Activated naive CD8-positive, alpha-beta T cell treated with anti-CD3 and anti-CD28 coated beads, Interleukin-2, amount 10 ng/mL, durations not matched to agents 7 days and 5 days (primary cell): ENCODE measurements at regions not wholly inside any gene's neighbourhood (a gene's known extent, or its start where the extent isn't known, plus 50 kb on each side); places are given as distances from the start of the nearest gene placed in this dataset.

Source experiments
- ATAC-seq: fragments of 150-1000 bp; cut with Tn5 transposase; one replicate; pipeline ENCODE4 v1.10.0; 2021; ENCODE audit warnings: low read depth, moderate library complexity
- POLR2A ChIA-PET: fragments of 350-600 bp; sonication (Branson Sonifier 250); formaldehyde crosslinking; loops from one replicate; lab custom pipeline; 2021; ENCODE audit warnings: antibody characterized with exemption; lab: Charles Lee
- DNase-seq: peaks from one replicate; pipeline ENCODE4 v3.0.0; 2021
- H3K27ac Mint-ChIP-seq: one replicate; pipeline ENCODE4 v1.8.0; 2022; ENCODE audit warnings: mild to moderate bottlenecking, mixed read lengths
- H3K27me3 Mint-ChIP-seq: one replicate; pipeline ENCODE4 v1.8.0; 2022; ENCODE audit warnings: mild to moderate bottlenecking, moderate library complexity, mixed read lengths
- H3K36me3 Mint-ChIP-seq: one replicate; pipeline ENCODE4 v1.8.0; 2021; ENCODE audit warnings: mild to moderate bottlenecking, mixed read lengths
- H3K4me1 Mint-ChIP-seq: one replicate; pipeline ENCODE4 v1.8.0; 2021; ENCODE audit warnings: mixed read lengths
- H3K4me3 Mint-ChIP-seq: one replicate; pipeline ENCODE4 v1.8.0; 2022; ENCODE audit warnings: mild to moderate bottlenecking, moderate library complexity, mixed read lengths
- H3K9me3 Mint-ChIP-seq: one replicate; pipeline ENCODE4 v1.8.0; 2021; ENCODE audit warnings: mixed read lengths

DNA sequence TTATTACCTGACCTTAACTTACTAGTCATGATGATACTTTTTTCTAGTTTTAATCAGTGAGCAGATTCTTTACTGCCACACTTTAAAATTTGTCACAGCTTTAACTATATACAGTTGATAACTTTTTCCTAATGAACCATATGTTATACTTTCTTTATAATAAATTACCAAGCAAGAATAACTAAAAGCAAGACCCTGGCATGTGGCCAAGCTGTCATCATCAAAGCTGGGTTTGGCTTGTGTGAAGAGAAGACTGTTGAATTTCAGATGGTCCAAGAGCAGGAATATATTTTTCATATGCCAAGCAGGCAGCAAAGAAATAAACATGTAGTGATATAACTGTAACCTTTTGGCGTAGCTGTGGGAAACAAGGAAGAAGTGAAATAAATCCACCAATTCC, 93.5 kb downstream of the PUS7L start:
- Mint-ChIP-seq H3K4me1 (no peaks in the 10 kb centered on the region), H3K27ac (no peak overlapping the region), H3K36me3 (no peaks in the 10 kb centered on the region), H3K4me3 (no peak overlapping the region), H3K27me3 (peaks cover 11% of the 10 kb centered on the region), H3K9me3 (no peaks in the 10 kb centered on the region)
- POLR2A ChIA-PET, result interaction anchor here (0.7 kb wide), 1 partner anchor 350 kb away, joined by 3 read pairs; no protein-coding TSS in a partner anchor
- ATAC-seq (no peak), DNase-seq (no peak)

DNA sequence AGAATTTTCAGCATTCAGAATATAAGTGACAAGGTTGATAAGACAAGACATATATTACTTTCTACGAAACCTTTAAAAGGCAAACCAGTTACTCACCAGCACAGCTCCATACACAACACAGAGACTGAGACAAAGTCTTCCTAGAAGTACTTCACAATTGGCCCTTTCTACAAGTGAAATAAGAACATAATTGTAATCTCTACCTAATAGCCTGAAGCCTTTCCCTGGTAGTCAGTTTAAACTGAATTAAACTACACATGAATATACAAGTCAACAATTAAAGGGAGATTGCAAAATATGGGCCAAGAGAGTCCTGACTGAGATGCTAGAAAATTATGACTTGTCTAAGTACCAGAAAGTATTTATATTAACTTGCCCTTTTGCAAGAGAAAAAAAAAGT, 95.9 kb downstream of the PUS7L start:
- DNase-seq (no peak), ATAC-seq (no peak)
- no peak overlapping the region for H3K4me3 Mint-ChIP-seq
- POLR2A ChIA-PET, result no interaction called here
- H3K36me3 Mint-ChIP-seq, result no peaks in the 10 kb centered on the region
- no peaks in the 10 kb centered on the region for H3K4me1 Mint-ChIP-seq
- H3K9me3 Mint-ChIP-seq, result no peaks in the 10 kb centered on the region
- H3K27ac Mint-ChIP-seq, result no peak overlapping the region
- H3K27me3 Mint-ChIP-seq, result peaks cover 21% of the 10 kb centered on the region

DNA sequence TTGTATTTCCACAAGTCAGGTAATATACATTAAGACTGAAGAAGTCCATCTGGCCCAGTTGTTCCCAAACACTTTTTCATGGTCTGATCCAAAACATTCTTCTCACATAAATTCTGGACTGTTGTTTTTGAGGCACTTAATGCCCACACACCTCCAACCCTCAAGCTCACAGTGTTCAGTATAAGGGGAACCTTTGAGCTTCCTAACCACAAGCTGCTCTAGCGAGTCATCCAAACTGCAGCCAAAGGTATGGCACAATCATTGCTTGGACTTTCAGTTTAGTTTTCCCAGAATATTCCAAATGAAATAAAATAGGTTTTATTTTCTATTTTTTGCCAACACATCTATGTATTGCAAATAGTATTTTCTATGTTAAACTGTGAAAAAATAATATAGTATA, 103.0 kb downstream of the PUS7L start:
- Mint-ChIP-seq H3K36me3 (no peaks in the 10 kb centered on the region), H3K27ac (no peak overlapping the region), H3K4me3 (no peak overlapping the region), H3K9me3 (no peaks in the 10 kb centered on the region), H3K4me1 (no peaks in the 10 kb centered on the region), H3K27me3 (peaks cover 11% of the 10 kb centered on the region)
- DNase-seq, result no peak
- ATAC-seq, result no peak
- POLR2A ChIA-PET, result no interaction called here

DNA sequence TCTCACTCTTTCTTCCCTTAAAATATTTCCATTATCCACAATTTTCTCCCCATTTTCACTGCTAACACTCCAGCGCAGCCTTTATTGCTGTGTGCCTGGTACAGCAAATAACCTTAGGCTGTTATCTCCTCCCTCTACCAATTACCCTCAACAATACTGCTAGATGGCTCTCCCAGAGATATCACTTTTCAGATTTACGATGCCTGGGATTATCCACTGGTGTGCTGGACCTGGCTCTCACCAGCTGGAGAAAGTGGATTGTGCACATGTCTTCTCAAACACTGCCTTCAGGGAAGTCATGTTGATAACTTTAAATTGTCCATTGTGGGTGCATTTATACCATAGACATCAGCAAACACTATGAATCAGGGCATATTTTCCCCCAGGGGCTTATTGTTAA, 101.9 kb upstream of the ADAMTS20 start:
- Mint-ChIP-seq H3K36me3 (no peaks in the 10 kb centered on the region), H3K27ac (no peak overlapping the region), H3K27me3 (peaks cover 11% of the 10 kb centered on the region), H3K9me3 (no peaks in the 10 kb centered on the region), H3K4me3 (no peak overlapping the region), H3K4me1 (no peaks in the 10 kb centered on the region)
- POLR2A ChIA-PET, result no interaction called here
- ATAC-seq (no peak), DNase-seq (no peak)

DNA sequence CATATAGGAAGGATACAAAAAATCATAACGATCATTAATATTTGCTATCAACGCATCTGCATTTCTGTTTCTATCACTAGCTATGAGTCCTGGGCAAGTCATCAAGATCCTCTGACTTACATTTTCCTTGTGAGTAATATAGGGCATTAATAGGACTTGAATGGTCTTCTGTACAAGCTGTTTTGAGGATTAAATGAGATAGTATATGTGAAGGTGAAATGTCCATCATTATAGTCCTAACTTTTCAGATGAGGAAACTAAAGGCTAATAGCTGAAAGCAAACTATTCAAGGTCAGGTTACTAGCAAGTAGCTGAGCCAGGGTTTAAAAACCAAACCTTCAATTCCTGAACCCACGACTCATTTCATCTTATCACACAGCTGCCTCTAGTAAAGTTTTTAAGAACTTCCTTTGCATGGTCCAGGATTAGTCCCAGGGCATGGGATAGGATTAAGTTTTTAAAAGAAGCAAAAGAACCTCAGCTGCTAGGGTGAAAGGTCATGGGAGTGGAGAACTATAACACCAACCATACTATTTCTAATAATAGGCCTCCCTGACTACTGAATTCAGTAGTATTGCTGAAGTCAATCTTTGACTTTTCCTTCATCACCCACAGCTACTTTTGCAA, 101.4 kb upstream of the ADAMTS20 start:
- H3K4me3 Mint-ChIP-seq, result no peak overlapping the region
- H3K4me1 Mint-ChIP-seq, result no peaks in the 10 kb centered on the region
- POLR2A ChIA-PET, result no interaction called here
- no peaks in the 10 kb centered on the region for H3K36me3 Mint-ChIP-seq
- H3K27me3 Mint-ChIP-seq, result peaks cover 7% of the 10 kb centered on the region
- ATAC-seq (no peak), DNase-seq (no peak)
- no peak overlapping the region for H3K27ac Mint-ChIP-seq
- H3K9me3 Mint-ChIP-seq, result no peaks in the 10 kb centered on the region

DNA sequence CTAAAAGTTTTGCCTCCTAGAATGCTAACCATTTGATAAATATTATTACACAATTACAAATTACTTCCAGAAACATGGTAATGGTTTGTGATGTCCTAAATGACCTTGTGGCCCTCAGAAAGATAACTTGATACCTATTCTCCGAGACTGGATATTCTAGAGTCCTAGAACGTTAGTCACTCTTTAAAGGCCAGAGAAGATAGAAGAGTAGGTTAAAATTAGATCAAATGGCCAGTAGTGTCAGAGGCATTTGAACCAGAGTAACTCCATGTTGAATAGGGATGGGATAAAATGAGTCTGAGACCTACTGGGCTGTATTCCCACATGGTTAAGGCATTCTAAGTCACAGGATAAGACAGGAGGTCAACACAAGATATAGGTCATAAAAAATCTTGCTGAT, 96.6 kb upstream of the ADAMTS20 start:
- peaks cover 7% of the 10 kb centered on the region for H3K27me3 Mint-ChIP-seq
- no peak for ATAC-seq
- H3K27ac Mint-ChIP-seq, result no peak overlapping the region
- no peaks in the 10 kb centered on the region for H3K4me1 Mint-ChIP-seq
- no peaks in the 10 kb centered on the region for H3K36me3 Mint-ChIP-seq
- POLR2A ChIA-PET, result no interaction called here
- no peaks in the 10 kb centered on the region for H3K9me3 Mint-ChIP-seq
- no peak overlapping the region for H3K4me3 Mint-ChIP-seq
- no peak for DNase-seq

DNA sequence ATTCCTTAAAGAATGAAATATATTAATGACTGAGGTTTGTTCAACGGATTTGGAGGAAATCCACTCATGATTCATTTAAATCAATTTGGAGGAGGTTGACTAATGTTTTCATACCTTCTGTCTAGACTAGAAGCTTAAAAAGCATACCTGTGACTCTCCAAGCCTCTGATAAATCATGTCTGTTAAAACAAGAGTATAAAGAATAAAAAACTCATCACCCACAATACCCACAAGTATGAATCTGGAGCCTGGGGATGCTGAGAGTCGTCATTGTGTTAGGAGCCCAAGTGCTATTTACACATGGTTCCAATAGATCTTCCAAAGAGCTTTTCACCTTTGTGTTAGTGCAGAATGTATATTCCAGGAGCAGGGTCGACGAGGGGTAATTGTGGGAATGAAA, 86.8 kb upstream of the ADAMTS20 start:
- no peak for ATAC-seq

DNA sequence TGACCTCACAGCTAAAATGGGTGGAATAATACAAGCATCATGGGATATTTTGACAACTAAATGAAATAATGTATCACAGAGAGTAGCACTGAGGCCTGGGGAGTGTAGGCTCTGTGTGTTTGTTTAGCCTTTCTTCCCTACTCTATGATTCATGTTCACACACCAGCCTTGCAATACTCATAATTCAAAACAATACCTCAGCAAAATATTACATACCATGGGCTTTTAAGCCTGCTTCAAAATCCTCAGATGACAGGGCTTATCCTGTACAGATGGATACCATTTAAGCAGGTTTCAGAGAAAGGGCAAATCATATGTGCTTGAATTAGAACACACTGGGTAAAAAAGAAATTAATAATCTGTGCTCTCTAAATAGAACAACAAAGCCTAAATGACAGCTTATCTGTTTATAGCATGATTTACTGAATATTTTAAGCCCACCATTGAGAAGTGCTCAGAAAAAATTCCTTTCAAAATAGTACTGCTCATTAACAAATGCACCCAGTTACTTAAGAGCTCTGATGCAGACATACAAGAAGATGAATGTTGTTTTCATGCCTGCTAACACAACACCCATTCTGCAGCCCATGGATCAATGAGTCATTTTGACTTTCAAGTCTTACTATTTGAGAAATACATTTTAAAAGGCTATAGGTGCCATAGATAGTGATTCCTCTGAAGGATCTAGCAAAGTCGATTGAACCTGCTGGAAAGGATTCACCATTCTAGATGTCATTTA, 84.9 kb upstream of the ADAMTS20 start:
- ATAC-seq (no peak), DNase-seq (no peak)
- Mint-ChIP-seq H3K4me3 (no peak overlapping the region), H3K27me3 (peaks cover 2% of the 10 kb centered on the region), H3K4me1 (no peaks in the 10 kb centered on the region), H3K9me3 (no peaks in the 10 kb centered on the region), H3K36me3 (no peaks in the 10 kb centered on the region), H3K27ac (no peak overlapping the region)
- POLR2A ChIA-PET, result no interaction called here

More for the DNA sequence above, 86.8 kb upstream of the ADAMTS20 start:
- no peak for DNase-seq
- no peaks in the 10 kb centered on the region for H3K36me3 Mint-ChIP-seq
- H3K27me3 Mint-ChIP-seq, result peaks cover 2% of the 10 kb centered on the region
- POLR2A ChIA-PET, result no interaction called here
- no peak overlapping the region for H3K4me3 Mint-ChIP-seq
- no peak overlapping the region for H3K27ac Mint-ChIP-seq
- H3K4me1 Mint-ChIP-seq, result no peaks in the 10 kb centered on the region
- no peaks in the 10 kb centered on the region for H3K9me3 Mint-ChIP-seq

DNA sequence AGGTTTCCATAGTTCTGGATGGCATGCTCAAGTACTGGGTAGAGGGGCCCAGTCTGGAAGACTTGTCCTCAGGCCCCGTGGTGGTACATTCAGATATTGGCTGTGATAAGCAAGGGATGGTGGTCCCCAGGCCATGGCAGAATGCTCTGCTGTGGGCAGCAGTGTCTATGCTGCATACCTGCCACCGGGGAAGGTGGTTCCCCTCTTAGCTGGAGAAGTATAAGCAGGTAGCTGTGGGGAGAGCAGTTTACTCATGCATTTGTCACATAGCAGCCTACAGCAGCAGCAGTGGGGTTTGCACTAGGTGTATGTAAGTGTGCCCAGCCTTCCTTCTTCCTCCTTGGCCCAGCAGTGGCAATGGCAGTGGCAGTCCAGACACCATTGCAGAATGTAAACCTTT, 69.3 kb upstream of the ADAMTS20 start:
- Mint-ChIP-seq H3K27me3 (no peaks in the 10 kb centered on the region), H3K27ac (no peak overlapping the region), H3K9me3 (peaks cover 2% of the 10 kb centered on the region), H3K36me3 (no peaks in the 10 kb centered on the region), H3K4me3 (no peak overlapping the region), H3K4me1 (no peaks in the 10 kb centered on the region)
- POLR2A ChIA-PET, result no interaction called here
- DNase-seq (no peak), ATAC-seq (no peak)

DNA sequence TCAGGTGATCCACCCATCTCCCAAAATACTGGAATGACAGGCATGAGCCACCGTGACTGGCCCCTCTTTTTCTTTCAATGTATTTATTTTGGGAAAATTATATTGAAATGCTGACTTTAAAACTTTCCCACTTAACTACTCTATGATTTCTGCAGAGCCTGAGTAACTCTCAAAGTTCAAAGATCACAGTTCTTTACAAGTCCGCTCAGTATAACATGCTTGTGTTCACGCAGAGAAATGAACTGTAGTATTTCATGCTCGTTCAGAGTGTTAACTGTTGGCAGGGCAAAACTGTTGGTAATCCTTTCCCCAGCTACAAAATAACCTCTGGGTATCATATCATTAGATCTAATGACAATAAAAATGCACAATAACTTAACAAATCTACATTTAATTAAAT, 50.7 kb upstream of the ADAMTS20 start:
- Mint-ChIP-seq H3K4me1 (no peaks in the 10 kb centered on the region), H3K27ac (no peak overlapping the region), H3K36me3 (no peaks in the 10 kb centered on the region), H3K9me3 (no peaks in the 10 kb centered on the region), H3K4me3 (no peak overlapping the region), H3K27me3 (no peaks in the 10 kb centered on the region)
- POLR2A ChIA-PET, result no interaction called here
- no peak for ATAC-seq
- no peak for DNase-seq
